ENCODE measurements at regions not wholly inside any gene's neighbourhood (a gene's known extent, or its start where the extent isn't known, plus 50 kb on each side); places are given as distances from the start of the nearest gene placed in this dataset.

DNA sequence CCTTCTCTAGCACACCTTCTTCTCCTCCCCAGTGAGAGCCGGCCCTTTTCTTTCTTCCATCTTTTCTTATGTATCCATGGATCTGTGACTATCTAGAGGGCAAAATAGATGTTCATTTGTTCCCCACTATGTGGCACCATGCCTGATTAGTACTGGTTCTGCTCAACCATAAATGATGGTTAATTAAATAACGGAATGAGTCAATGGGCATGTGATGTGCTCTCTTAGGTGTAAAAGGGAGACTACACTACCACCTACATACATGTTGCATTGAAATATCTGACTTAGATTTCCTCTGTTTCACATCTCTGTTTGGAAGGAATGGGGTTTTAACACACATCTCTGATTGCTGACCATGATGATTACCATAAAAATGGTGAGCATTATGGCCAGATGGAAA is 116.5 kb downstream of the BTG1 start:
- no peak for DNase-seq (ENCODE audit: low read depth)
- no peak overlapping the region for H3K4me3 ChIP-seq (ENCODE audit: low read depth, low read length)
- TF ChIP-seq, protein P1, sequence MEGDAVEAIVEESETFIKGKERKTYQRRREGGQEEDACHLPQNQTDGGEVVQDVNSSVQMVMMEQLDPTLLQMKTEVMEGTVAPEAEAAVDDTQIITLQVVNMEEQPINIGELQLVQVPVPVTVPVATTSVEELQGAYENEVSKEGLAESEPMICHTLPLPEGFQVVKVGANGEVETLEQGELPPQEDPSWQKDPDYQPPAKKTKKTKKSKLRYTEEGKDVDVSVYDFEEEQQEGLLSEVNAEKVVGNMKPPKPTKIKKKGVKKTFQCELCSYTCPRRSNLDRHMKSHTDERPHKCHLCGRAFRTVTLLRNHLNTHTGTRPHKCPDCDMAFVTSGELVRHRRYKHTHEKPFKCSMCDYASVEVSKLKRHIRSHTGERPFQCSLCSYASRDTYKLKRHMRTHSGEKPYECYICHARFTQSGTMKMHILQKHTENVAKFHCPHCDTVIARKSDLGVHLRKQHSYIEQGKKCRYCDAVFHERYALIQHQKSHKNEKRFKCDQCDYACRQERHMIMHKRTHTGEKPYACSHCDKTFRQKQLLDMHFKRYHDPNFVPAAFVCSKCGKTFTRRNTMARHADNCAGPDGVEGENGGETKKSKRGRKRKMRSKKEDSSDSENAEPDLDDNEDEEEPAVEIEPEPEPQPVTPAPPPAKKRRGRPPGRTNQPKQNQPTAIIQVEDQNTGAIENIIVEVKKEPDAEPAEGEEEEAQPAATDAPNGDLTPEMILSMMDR (conservative IDR thresholded peaks at IDR 0.05; ENCODE audit: low read depth, low read length), result no peak

DNA sequence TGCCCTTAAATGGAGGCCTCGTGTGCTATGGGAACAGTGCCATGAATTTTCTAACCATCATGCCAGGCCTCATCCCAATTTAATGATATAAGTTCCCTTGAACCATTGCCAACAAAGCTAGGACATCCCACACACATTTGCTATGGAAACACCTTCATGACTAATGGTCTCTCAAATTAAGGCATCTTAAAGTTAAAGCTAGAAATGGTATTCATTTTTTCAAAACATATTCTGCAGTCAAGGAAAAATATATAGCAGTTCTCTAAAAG is 117.3 kb downstream of the BTG1 start:
- TF ChIP-seq, protein P1 (conservative IDR thresholded peaks at IDR 0.05; ENCODE audit: low read depth, low read length), result no peak
- DNase-seq (ENCODE audit: low read depth), result no peak
- no peak overlapping the region for H3K4me3 ChIP-seq (ENCODE audit: low read depth, low read length)

DNA sequence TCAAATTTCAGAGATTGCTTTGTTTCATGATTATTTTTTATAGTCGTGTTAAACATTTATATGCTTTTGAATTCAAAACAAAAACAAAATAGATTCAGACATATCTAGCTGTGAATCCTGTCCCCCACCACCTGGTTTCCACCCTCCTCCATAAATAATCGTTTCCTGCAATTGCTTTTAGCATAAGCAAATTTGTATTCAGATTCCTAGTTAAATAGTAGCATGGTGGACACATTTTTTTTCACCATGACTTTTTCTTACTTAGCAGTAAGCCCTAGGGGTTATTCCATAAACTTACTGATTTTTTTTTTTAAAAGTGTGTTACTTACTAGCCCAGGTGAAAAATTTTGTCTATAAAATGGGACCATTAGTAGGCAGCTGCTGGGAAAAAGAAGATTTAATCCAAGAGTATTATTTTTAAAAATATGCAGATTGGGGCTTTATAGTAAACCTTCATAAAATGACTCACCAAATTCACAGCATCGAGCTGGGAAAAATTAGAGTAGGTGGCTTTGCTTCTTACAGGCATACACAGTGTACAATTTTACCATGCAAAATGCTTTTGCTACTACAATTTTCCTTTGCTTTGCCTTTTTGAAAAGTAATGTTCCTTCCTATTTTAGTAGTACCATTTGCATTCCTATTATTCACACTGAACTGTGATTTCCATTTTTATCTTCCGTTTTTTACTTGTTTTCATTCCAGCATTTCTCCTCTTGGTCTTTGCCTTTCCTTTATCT is 117.8 kb downstream of the BTG1 start:
- DNase-seq (ENCODE audit: low read depth), result no peak
- H3K4me3 ChIP-seq (ENCODE audit: low read depth, low read length), result no peak overlapping the region
- TF ChIP-seq, protein P1 (conservative IDR thresholded peaks at IDR 0.05; ENCODE audit: low read depth, low read length), result no peak

DNA sequence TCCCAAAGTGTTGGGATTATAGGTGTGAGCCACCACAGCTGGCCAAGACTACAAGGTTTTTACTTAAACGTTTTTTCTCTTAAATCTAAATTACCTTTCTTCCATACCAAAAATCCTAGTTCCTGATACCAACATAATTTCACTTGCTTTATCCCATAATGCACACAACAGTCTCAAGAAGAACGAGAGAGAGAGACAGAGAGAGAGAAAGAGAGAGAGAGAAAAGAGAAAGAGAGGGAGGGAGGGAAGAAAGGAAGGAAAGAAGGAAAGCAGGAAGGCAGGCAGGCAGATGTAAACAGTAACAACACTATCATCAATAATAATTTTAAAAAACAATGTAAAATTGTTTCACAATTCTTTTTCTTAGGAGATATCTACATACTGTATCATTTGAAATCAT is 118.4 kb downstream of the BTG1 start:
- H3K4me3 ChIP-seq (ENCODE audit: low read depth, low read length), result no peak overlapping the region
- TF ChIP-seq, protein P1 (conservative IDR thresholded peaks at IDR 0.05; ENCODE audit: low read depth, low read length), result no peak
- no peak for DNase-seq (ENCODE audit: low read depth)

DNA sequence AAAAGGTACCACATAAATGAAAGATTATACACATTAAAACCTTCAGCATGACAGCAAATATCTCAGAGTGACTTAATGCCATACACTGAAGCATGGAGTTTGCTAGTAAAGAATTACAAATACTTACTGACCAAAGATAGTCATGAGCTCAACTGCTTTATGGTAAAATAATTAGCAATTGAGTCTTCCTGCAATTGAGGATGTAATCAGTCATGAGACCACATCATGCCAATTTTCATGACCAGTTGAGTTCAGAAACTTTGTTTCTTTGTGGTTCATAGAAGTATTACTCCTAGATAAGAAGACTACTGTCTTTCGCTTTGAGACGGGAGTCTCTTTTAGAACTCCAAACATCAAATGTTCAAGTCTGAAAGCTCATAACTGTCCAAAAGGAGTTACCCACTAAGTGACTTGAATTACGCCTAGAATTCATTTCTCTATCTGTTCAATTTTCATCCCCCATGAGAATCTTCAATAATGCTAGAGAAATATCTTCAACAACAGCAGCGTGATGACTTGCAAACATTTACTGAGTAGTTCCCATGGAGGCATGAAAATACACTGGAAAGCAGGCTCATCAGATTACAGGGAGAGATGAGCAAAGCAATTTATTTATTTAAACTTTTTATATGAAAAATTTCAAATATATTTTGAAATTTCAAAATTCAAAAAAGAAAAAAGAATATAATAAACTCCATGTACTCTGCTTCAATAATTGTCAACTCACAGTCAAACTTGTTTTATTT is 120.0 kb downstream of the BTG1 start:
- no peak for DNase-seq (ENCODE audit: low read depth)
- TF ChIP-seq, protein P1 (conservative IDR thresholded peaks at IDR 0.05; ENCODE audit: low read depth, low read length), result no peak
- H3K4me3 ChIP-seq (ENCODE audit: low read depth, low read length), result no peak overlapping the region

DNA sequence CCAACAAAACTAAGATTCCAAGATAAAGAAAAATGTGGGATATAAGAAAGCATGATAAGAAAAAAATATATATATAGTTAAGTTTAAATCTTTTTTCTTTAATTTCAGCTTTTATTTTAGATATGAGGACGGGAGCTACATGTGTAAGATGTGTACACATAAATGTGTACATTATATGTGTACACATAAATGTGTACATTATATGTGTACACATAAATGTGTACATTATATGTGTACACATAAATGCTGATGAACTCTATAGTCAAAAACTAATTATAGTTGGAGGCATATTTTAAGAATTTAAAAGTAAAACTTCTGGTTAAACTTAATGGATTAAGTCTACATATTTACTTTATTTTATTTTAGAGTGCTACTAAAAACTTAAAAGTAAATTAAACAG is 123.6 kb downstream of the BTG1 start:
- H3K4me3 ChIP-seq (ENCODE audit: low read depth, low read length), result no peak overlapping the region
- no peak for DNase-seq (ENCODE audit: low read depth)
- TF ChIP-seq, protein P1 (conservative IDR thresholded peaks at IDR 0.05; ENCODE audit: low read depth, low read length), result no peak

DNA sequence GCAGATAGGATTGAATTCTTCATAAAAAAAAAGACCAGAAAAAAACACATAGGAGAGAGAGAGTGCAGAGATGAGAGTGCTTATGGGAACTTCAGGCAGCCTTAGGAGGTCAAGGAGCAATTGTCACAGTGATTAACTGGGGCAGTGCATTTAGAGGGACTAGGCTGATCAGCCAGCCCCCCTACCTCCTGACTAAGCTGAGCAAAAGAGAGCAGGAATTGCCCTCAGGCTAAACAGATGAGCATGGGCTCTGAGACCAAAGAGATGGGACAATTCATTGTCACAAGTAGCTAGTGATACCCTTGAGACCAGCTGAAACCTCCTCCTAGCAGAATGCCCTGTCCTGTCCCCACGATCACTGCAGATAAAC is 124.0 kb downstream of the BTG1 start:
- no peak overlapping the region for H3K4me3 ChIP-seq (ENCODE audit: low read depth, low read length)
- DNase-seq (ENCODE audit: low read depth), result no peak
- TF ChIP-seq, protein P1 (conservative IDR thresholded peaks at IDR 0.05; ENCODE audit: low read depth, low read length), result no peak
